ENCODE measurements at regions not wholly inside any gene's neighbourhood (a gene's known extent, or its start where the extent isn't known, plus 50 kb on each side); places are given as distances from the start of the nearest gene placed in this dataset.

DNA sequence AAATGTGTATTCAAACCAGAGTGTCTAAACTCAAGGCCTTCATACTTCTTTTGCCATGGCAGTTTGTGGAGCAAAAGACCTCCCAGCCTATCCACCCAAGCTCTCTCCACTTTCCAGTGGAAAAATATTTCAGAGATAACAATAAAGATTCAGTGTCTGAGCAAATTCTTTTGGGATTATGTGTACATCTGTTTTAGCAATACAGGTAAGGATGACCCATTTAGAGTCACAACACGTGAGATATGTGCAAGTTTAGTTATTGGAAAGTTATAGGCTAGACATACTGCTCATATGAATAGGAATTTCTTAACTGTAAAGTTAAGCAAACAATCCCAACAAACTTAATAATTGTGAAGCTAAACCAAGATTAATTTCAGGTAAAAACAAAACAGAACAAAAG lies 174.5 kb upstream of the LRIG1 start:
- TF ChIP-seq ZZZ3 (IDR thresholded peaks at IDR 0.05; ENCODE audit: control insufficient read depth, insufficient read length, low read depth) (no peak), NR2F1 (conservative IDR thresholded peaks at IDR 0.05) (no peak), POLR2AphosphoS5 (IDR thresholded peaks at IDR 0.05; ENCODE audit: low read length) (no peak), SMC3 (IDR thresholded peaks at IDR 0.05; ENCODE audit: borderline replicate concordance, low read length) (no peak), IRF4 (IDR thresholded peaks at IDR 0.05; ENCODE audit: low read depth, low read length) (no peak), CHD2 (IDR thresholded peaks at IDR 0.05; ENCODE audit: borderline replicate concordance, low read depth, low read length) (no peak), SPI1 (IDR thresholded peaks at IDR 0.05; ENCODE audit: borderline replicate concordance, insufficient read depth, low read depth, low read length) (no peak), TCF12 (IDR thresholded peaks at IDR 0.05; ENCODE audit: low read depth, low read length) (no peak), EED (IDR thresholded peaks at IDR 0.05; ENCODE audit: low read depth) (no peak), POLR2A (IDR thresholded peaks at IDR 0.05; ENCODE audit: low read depth, low read length) (no peak), BRCA1 (IDR thresholded peaks at IDR 0.05; ENCODE audit: low read depth, low read length) (no peak), EGR1 (IDR thresholded peaks at IDR 0.05; ENCODE audit: borderline replicate concordance in 1 of 2, low read depth in 2 of 2, low read length in 2 of 2) (no peak)
- TF ChIP-seq, protein P1, sequence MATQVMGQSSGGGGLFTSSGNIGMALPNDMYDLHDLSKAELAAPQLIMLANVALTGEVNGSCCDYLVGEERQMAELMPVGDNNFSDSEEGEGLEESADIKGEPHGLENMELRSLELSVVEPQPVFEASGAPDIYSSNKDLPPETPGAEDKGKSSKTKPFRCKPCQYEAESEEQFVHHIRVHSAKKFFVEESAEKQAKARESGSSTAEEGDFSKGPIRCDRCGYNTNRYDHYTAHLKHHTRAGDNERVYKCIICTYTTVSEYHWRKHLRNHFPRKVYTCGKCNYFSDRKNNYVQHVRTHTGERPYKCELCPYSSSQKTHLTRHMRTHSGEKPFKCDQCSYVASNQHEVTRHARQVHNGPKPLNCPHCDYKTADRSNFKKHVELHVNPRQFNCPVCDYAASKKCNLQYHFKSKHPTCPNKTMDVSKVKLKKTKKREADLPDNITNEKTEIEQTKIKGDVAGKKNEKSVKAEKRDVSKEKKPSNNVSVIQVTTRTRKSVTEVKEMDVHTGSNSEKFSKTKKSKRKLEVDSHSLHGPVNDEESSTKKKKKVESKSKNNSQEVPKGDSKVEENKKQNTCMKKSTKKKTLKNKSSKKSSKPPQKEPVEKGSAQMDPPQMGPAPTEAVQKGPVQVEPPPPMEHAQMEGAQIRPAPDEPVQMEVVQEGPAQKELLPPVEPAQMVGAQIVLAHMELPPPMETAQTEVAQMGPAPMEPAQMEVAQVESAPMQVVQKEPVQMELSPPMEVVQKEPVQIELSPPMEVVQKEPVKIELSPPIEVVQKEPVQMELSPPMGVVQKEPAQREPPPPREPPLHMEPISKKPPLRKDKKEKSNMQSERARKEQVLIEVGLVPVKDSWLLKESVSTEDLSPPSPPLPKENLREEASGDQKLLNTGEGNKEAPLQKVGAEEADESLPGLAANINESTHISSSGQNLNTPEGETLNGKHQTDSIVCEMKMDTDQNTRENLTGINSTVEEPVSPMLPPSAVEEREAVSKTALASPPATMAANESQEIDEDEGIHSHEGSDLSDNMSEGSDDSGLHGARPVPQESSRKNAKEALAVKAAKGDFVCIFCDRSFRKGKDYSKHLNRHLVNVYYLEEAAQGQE (IDR thresholded peaks at IDR 0.05; ENCODE audit: low read depth, low read length), result no peak
- TF ChIP-seq, protein P2, sequence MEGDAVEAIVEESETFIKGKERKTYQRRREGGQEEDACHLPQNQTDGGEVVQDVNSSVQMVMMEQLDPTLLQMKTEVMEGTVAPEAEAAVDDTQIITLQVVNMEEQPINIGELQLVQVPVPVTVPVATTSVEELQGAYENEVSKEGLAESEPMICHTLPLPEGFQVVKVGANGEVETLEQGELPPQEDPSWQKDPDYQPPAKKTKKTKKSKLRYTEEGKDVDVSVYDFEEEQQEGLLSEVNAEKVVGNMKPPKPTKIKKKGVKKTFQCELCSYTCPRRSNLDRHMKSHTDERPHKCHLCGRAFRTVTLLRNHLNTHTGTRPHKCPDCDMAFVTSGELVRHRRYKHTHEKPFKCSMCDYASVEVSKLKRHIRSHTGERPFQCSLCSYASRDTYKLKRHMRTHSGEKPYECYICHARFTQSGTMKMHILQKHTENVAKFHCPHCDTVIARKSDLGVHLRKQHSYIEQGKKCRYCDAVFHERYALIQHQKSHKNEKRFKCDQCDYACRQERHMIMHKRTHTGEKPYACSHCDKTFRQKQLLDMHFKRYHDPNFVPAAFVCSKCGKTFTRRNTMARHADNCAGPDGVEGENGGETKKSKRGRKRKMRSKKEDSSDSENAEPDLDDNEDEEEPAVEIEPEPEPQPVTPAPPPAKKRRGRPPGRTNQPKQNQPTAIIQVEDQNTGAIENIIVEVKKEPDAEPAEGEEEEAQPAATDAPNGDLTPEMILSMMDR (IDR thresholded peaks at IDR 0.05 in 2 of 3, conservative IDR thresholded peaks at IDR 0.05 in 1 of 3; ENCODE audit: control insufficient read depth in 2 of 3, extremely low read depth in 1 of 3, insufficient read depth in 1 of 3, low read depth in 3 of 3, low read length in 3 of 3), result no peak

Measured in GM12878 (cell line).